GM23338 (cell line): ENCODE measurements at regions not wholly inside any gene's neighbourhood (a gene's known extent, or its start where the extent isn't known, plus 50 kb on each side); places are given as distances from the start of the nearest gene placed in this dataset.
"Not testable (repeated sequence)": the region's sequence is repeated elsewhere in the genome, so short reads cannot be mapped to it uniquely, and the experiment has no call there.

Experiments
- ATAC-seq: fragments of 200-7000 bp; cut with Tn5 transposase; 3 replicates; pipeline ENCODE4 v1.9.1; 2020
- DNase-seq: peaks from one replicate; pipeline ENCODE4 v3.0.0-alpha.2; 2015; ENCODE audit warnings: low spot score
- H2AFZ ChIP-seq: fragments of 200-600 bp; sonication (generic); 2 replicates; pipeline ENCODE4 v1.8.0; 2016; ENCODE audit warnings: antibody characterized with exemption, mild to moderate bottlenecking, moderate library complexity
- H3F3A ChIP-seq: fragments of 200-600 bp; sonication (generic); replicated peaks from 2 replicates; pipeline ENCODE4 v1.8.0; 2017; ENCODE audit warnings: antibody characterized with exemption, mixed run types, low read depth
- H3K27ac ChIP-seq: fragments of 200-600 bp; sonication (generic); 2 replicates; pipeline ENCODE4 v1.6.1; 2016; ENCODE audit warnings: low read depth
- H3K27me3 ChIP-seq: fragments of 200-600 bp; sonication (generic); 2 replicates; pipeline ENCODE4 v1.8.0; 2016; ENCODE audit warnings: mild to moderate bottlenecking, mixed run types, moderate library complexity; ENCODE audit not compliant: insufficient read depth
- H3K36me3 ChIP-seq: fragments of 200-600 bp; sonication (generic); 2 replicates; pipeline ENCODE4 v1.8.0; 2016; ENCODE audit warnings: mild to moderate bottlenecking; ENCODE audit not compliant: insufficient read depth
- H3K4me1 ChIP-seq: fragments of 200-600 bp; sonication (generic); 2 replicates; pipeline ENCODE4 v1.8.0; 2016; ENCODE audit warnings: mild to moderate bottlenecking, moderate library complexity; ENCODE audit not compliant: insufficient read depth
- H3K4me2 ChIP-seq: fragments of 200-600 bp; sonication (generic); 2 replicates; pipeline ENCODE4 v1.7.1; 2017; ENCODE audit warnings: mixed run types
- H3K4me3 ChIP-seq: fragments of 200-600 bp; sonication (generic); 2 replicates; pipeline ENCODE4 v1.6.1; 2016; ENCODE audit warnings: mixed run types
- H3K79me2 ChIP-seq: fragments of 200-600 bp; sonication (generic); replicated peaks from 2 replicates; pipeline ENCODE4 v1.8.0; 2017; ENCODE audit warnings: mild to moderate bottlenecking; ENCODE audit not compliant: insufficient read depth
- H3K9me2 ChIP-seq: fragments of 200-600 bp; sonication (generic); 2 replicates; pipeline ENCODE4 v1.8.0; 2017; ENCODE audit not compliant: insufficient read depth
- H4K20me1 ChIP-seq: fragments of 200-600 bp; sonication (generic); replicated peaks from 2 replicates; pipeline ENCODE4 v1.8.0; 2017; ENCODE audit warnings: mild to moderate bottlenecking; ENCODE audit not compliant: insufficient read depth
- H3K27ac Mint-ChIP-seq: 2 replicates; pipeline ENCODE4 v1.8.0; 2020; ENCODE audit warnings: inconsistent platforms, mild to moderate bottlenecking, moderate library complexity, mixed read lengths
- H3K27me3 Mint-ChIP-seq: 3 replicates; pipeline ENCODE4 v1.8.0; 2022; ENCODE audit warnings: low read depth, mild to moderate bottlenecking, moderate library complexity, mixed read lengths, inconsistent platforms; ENCODE audit not compliant: insufficient read depth, poor library complexity
- H3K36me3 Mint-ChIP-seq: 3 replicates; pipeline ENCODE4 v1.8.0; 2021; ENCODE audit warnings: low read depth, mild to moderate bottlenecking, inconsistent platforms, moderate library complexity, mixed read lengths
- H3K4me1 Mint-ChIP-seq: 3 replicates; pipeline ENCODE4 v1.8.0; 2020; ENCODE audit warnings: mild to moderate bottlenecking, inconsistent platforms, mixed read lengths
- H3K4me3 Mint-ChIP-seq: 3 replicates; pipeline ENCODE4 v1.8.0; 2021; ENCODE audit warnings: moderate library complexity, mild to moderate bottlenecking, inconsistent platforms, mixed read lengths
- H3K9me3 Mint-ChIP-seq: 3 replicates; pipeline ENCODE4 v1.8.0; 2020; ENCODE audit warnings: moderate library complexity, mild to moderate bottlenecking, inconsistent platforms, mixed read lengths

- H3K4me1 ChIP-seq, H3K36me3 Mint-ChIP-seq, H3K27ac ChIP-seq, H3F3A ChIP-seq, H3K27me3 Mint-ChIP-seq, H3K4me3 ChIP-seq, H3K9me2 ChIP-seq, DNase-seq, H3K79me2 ChIP-seq, H3K4me1 Mint-ChIP-seq, H3K4me3 Mint-ChIP-seq, H4K20me1 ChIP-seq, H3K27ac Mint-ChIP-seq, H3K36me3 ChIP-seq, H2AFZ ChIP-seq, H3K4me2 ChIP-seq, ATAC-seq: not testable (repeated sequence)
- peaks cover 76% of the 10 kb centered on the region for H3K27me3 ChIP-seq
- peaks cover 47% of the 10 kb centered on the region for H3K9me3 Mint-ChIP-seq
These were observed 936.5 kb downstream of the SPATA31A6 start for GRCh38 chr9:43119978-43120377.

GRCh38 chr9:43125894-43126293 is 942.4 kb downstream of the SPATA31A6 start:
- H2AFZ ChIP-seq, H3K27me3 Mint-ChIP-seq, H3K4me3 ChIP-seq, H3K27ac Mint-ChIP-seq, H3K4me2 ChIP-seq, H3K27ac ChIP-seq, H3K36me3 Mint-ChIP-seq, H3K4me1 ChIP-seq, H3K79me2 ChIP-seq, H3K9me2 ChIP-seq, H4K20me1 ChIP-seq, H3K36me3 ChIP-seq, H3K4me3 Mint-ChIP-seq, ATAC-seq, H3K4me1 Mint-ChIP-seq, DNase-seq, H3F3A ChIP-seq: not testable (repeated sequence)
- peaks cover 59% of the 10 kb centered on the region for H3K27me3 ChIP-seq
- H3K9me3 Mint-ChIP-seq = peaks cover 26% of the 10 kb centered on the region

GRCh38 chr9:43127026-43127775 is 943.7 kb downstream of the SPATA31A6 start:
- not testable (repeated sequence) for H3K4me3 ChIP-seq, H3K4me1 Mint-ChIP-seq, H3K27me3 Mint-ChIP-seq, H3K4me1 ChIP-seq, DNase-seq, H3K27ac ChIP-seq, H2AFZ ChIP-seq, H4K20me1 ChIP-seq, H3K4me3 Mint-ChIP-seq, H3K4me2 ChIP-seq, H3K9me2 ChIP-seq, ATAC-seq, H3K27ac Mint-ChIP-seq, H3F3A ChIP-seq, H3K36me3 ChIP-seq, H3K79me2 ChIP-seq, H3K36me3 Mint-ChIP-seq
- peaks cover 18% of the 10 kb centered on the region for H3K9me3 Mint-ChIP-seq
- peaks cover 56% of the 10 kb centered on the region for H3K27me3 ChIP-seq

DNA sequence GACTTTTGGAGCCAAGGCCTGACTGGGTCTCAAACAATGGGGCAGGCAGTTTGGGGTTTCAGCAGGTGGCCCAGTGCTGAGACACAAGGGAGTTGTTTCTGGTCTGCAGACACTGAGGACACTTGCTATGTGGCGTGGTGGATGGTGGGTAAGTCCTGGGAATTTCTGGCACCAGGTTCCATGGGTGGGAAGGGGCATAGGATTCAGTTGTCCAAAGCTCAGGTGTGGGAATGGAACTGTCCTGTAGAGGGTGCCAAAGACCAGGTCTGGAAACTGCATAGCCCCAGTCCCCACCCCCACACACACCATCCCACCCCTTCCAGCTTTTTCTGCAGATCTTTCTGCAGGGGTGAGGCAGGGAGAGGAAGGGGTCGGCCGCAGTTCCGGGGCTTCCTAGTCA is 944.5 kb downstream of the SPATA31A6 start:
- not testable (repeated sequence) for H3K36me3 Mint-ChIP-seq, H2AFZ ChIP-seq, H3K4me1 ChIP-seq, DNase-seq, ATAC-seq, H3K9me2 ChIP-seq, H3K79me2 ChIP-seq, H3F3A ChIP-seq, H4K20me1 ChIP-seq, H3K27me3 Mint-ChIP-seq, H3K4me3 ChIP-seq, H3K27ac Mint-ChIP-seq, H3K4me3 Mint-ChIP-seq, H3K4me1 Mint-ChIP-seq, H3K36me3 ChIP-seq, H3K27ac ChIP-seq, H3K4me2 ChIP-seq
- peaks cover 53% of the 10 kb centered on the region for H3K27me3 ChIP-seq
- H3K9me3 Mint-ChIP-seq = peaks cover 13% of the 10 kb centered on the region

- H3K4me3 ChIP-seq, ATAC-seq, H3K27me3 Mint-ChIP-seq: not testable (repeated sequence)
These were observed 947.3 kb downstream of the SPATA31A6 start for GRCh38 chr9:43130744-43131171.

DNA sequence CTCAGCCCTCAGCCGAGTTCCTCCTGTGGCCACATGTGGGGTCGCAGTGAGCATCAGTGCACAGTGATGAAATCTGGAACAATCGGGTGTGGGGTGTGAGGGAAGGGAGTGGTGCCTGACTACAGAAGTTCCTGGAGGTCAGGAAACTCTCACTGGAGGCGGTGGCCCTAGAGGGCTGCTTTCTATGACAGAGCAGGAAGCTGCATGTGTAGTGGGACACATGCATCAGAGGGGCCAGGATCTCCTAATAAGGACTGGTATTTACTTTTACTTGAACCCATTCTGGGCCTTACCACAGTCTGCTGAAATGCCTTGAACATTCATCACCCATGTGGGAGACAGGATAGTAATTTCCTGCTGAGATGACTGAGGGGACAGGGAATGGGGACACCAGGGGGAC is 952.0 kb downstream of the SPATA31A6 start:
- H3K79me2 ChIP-seq, H3K4me1 ChIP-seq, H3K36me3 Mint-ChIP-seq, H3K27me3 Mint-ChIP-seq, H3K4me1 Mint-ChIP-seq, H3K27ac ChIP-seq, H3K4me3 Mint-ChIP-seq, H3K36me3 ChIP-seq, H3F3A ChIP-seq, H3K27ac Mint-ChIP-seq, DNase-seq, ATAC-seq, H3K4me2 ChIP-seq, H3K9me2 ChIP-seq, H4K20me1 ChIP-seq, H3K4me3 ChIP-seq, H2AFZ ChIP-seq: not testable (repeated sequence)
- H3K9me3 Mint-ChIP-seq = peaks cover 14% of the 10 kb centered on the region
- peaks cover 45% of the 10 kb centered on the region for H3K27me3 ChIP-seq

More at GRCh38 chr9:43130744-43131171, 947.3 kb downstream of the SPATA31A6 start:
- H4K20me1 ChIP-seq, H3K4me1 ChIP-seq, H3K27ac ChIP-seq, H2AFZ ChIP-seq, H3K4me1 Mint-ChIP-seq, H3F3A ChIP-seq, H3K79me2 ChIP-seq, H3K9me2 ChIP-seq, H3K36me3 ChIP-seq, H3K36me3 Mint-ChIP-seq, H3K27ac Mint-ChIP-seq, H3K4me2 ChIP-seq, H3K4me3 Mint-ChIP-seq, DNase-seq: not testable (repeated sequence)
- H3K9me3 Mint-ChIP-seq = peaks cover 12% of the 10 kb centered on the region; the same call in 2 of the 3 replicates
- H3K27me3 ChIP-seq = peaks cover 45% of the 10 kb centered on the region
